ENCODE measurements at regions not wholly inside any gene's neighbourhood (a gene's known extent, or its start where the extent isn't known, plus 50 kb on each side); places are given as distances from the start of the nearest gene placed in this dataset.

GRCh38 chr13:84823528-84823927 lies 941.3 kb upstream of the SLITRK1 start:
- no peak for TF ChIP-seq CTCF (IDR thresholded peaks at IDR 0.05; ENCODE audit: low read depth, low read length)
- TF ChIP-seq EZH2phosphoT487 (IDR thresholded peaks at IDR 0.05; ENCODE audit: low read depth): no peak
